ES-I3 (cell line): ENCODE measurements at regions not wholly inside any gene's neighbourhood (a gene's known extent, or its start where the extent isn't known, plus 50 kb on each side); places are given as distances from the start of the nearest gene placed in this dataset.
"Not testable (repeated sequence)": the region's sequence is repeated elsewhere in the genome, so short reads cannot be mapped to it uniquely, and the experiment has no call there.

Source experiments
- H3K36me3 ChIP-seq: 2 replicates; pipeline ENCODE4 v1.6.1; 2013; ENCODE audit warnings: mild to moderate bottlenecking, low read length, control low read depth, moderate library complexity; ENCODE audit not compliant: insufficient read depth
- H3K4me1 ChIP-seq: 2 replicates; pipeline ENCODE4 v1.6.1; 2013; ENCODE audit warnings: mild to moderate bottlenecking, control low read depth, low read length; ENCODE audit not compliant: insufficient read depth
- H3K9ac ChIP-seq: 2 replicates; pipeline ENCODE4 v1.6.1; 2013; ENCODE audit warnings: low read depth, mild to moderate bottlenecking, low read length, moderate library complexity
- H3K9me3 ChIP-seq: 2 replicates; pipeline ENCODE4 v1.6.1; 2013; ENCODE audit warnings: mild to moderate bottlenecking, low read length, moderate library complexity; ENCODE audit not compliant: control insufficient read depth, insufficient read depth

DNA sequence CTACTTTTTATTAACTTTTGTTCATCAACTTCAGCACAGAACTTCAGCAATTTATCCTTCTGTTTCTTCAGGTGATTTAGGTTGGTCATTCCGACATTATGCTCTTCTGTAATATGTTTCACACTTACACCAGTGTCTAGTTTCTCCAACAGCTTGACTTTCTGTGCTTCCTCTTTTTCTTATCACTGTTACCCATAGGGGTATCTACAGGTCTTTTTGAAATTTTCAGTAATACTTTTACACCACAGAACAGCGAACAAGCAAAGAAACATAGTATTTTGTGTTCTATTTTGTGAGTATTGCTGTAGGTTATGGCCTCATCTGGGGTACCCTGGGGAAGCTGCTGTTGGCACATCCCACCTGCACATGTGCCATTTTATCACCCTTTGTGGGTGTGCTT lies 260.7 kb downstream of the NSUN3 start:
- Histone ChIP-seq H3K4me1 (no peaks in the 10 kb centered on the region), H3K9me3 (no peaks in the 10 kb centered on the region), H3K36me3 (no peaks in the 10 kb centered on the region), H3K9ac (no peak overlapping the region)

- H3K4me1 ChIP-seq: no peaks in the 10 kb centered on the region; the same call in 1 of the 2 replicates
- H3K9ac ChIP-seq: no peak overlapping the region
- H3K36me3 ChIP-seq: no peaks in the 10 kb centered on the region
- H3K9me3 ChIP-seq: no peaks in the 10 kb centered on the region
These were observed 269.0 kb downstream of the NSUN3 start for GRCh38 chr3:94331831-94332230.

- Histone ChIP-seq H3K9ac (no peak overlapping the region), H3K36me3 (no peaks in the 10 kb centered on the region), H3K4me1 (no peaks in the 10 kb centered on the region; the same call in 1 of the 2 replicates), H3K9me3 (no peaks in the 10 kb centered on the region)
These were observed 273.3 kb downstream of the NSUN3 start for GRCh38 chr3:94336046-94336753.

- H3K9ac ChIP-seq: no peak overlapping the region
These were observed 282.2 kb downstream of the NSUN3 start for GRCh38 chr3:94345101-94345500.

DNA sequence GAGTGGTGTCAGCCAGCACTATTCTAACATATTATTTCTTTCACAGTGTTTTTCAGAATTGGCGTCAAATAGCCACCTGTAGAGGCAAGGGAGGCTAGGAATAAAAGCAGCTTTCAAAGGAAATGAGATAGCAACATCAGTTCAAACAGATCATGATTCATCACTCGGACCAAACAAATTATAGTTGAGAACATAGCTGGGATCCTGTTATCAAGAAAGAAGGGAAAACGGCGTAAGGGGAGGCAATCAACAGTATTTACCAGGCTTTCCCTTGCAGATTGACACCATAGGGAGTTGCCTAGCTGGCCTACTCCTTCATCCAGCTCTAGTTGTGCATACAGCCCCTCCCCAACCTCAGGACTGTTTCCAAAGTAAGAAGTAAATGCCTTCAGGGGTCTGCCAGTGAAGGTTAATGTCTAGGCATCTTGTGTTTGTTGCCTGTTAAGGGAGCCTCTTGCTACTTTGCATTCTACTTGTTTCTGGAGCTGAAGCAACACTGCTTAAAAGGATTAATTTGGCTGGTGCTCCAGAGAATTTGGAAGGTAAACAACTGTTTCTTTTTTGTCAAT lies 286.5 kb downstream of the NSUN3 start:
- Histone ChIP-seq H3K9ac (no peak overlapping the region), H3K9me3 (peaks cover 6% of the 10 kb centered on the region; the same call in 1 of the 2 replicates), H3K4me1 (peaks cover 7% of the 10 kb centered on the region), H3K36me3 (no peaks in the 10 kb centered on the region)

More at GRCh38 chr3:94345101-94345500, 282.2 kb downstream of the NSUN3 start:
- H3K36me3 ChIP-seq: no peaks in the 10 kb centered on the region
- H3K4me1 ChIP-seq: peaks cover 7% of the 10 kb centered on the region
- peaks cover 7% of the 10 kb centered on the region; the same call in 1 of the 2 replicates for H3K9me3 ChIP-seq

DNA sequence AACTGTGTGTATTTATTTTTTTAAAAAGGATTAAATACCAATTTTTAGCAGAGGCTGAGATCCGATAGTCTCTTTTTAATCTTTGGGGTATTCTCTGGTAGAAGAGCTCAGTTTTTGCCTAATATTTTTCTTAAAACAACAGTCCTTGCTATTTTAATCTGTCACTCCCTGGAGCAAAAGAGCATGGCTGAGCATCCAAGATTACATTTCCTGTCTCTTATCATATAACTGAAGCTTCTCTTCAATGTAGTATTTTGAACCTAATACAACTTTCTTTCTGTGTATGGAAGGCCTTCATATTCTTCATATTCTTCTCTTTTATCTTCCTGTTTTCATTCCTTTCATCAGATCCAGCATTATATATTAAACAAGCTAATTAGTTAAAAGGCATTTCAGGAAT lies 293.7 kb downstream of the NSUN3 start:
- no peak overlapping the region for H3K9ac ChIP-seq
- no peaks in the 10 kb centered on the region for H3K36me3 ChIP-seq
- H3K9me3 ChIP-seq: no peaks in the 10 kb centered on the region
- no peaks in the 10 kb centered on the region for H3K4me1 ChIP-seq

DNA sequence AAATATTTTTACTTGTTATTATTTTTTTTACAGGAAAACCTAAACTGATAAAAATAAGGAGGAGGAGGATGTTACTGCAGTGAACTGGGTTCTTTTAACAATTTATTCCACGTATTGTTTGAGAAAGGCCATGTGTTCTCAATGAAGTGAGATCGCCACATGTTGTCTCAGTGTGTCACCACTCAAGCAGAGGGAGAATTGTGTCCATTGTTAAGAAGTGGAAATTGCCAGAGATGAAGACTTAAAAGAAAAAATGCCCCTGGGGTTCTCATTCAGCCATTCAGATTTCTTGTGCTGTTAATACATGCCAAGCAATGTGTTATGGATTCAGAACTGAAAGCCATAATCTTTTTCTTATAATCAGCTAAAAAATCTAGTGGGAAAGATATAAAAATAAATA lies 297.1 kb downstream of the NSUN3 start:
- H3K9ac ChIP-seq: no peak overlapping the region
- H3K9me3 ChIP-seq: no peaks in the 10 kb centered on the region
- no peaks in the 10 kb centered on the region for H3K36me3 ChIP-seq
- H3K4me1 ChIP-seq: no peaks in the 10 kb centered on the region

DNA sequence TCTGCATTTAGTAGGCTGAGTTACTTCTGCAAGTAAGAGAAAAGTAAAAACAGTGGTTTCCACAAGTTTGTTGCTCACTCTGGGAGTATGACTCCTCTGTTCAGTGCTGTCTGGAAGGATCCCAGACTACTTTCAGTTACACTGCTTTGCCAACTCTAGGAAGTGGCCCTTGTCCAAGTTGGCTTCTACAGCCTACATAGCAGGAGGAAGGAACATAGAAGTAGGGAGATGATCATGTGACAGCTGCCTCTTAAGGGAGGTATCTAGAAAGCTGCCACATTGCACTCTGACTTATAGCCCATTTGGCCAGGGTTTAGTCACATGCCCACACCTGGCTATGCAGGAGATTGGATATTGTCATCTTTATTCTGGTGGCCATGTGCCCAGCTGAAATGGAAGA lies 298.1 kb downstream of the NSUN3 start:
- no peaks in the 10 kb centered on the region for H3K36me3 ChIP-seq
- H3K9ac ChIP-seq: no peak overlapping the region; the same call in 1 of the 2 replicates
- no peaks in the 10 kb centered on the region for H3K4me1 ChIP-seq
- H3K9me3 ChIP-seq: no peaks in the 10 kb centered on the region

DNA sequence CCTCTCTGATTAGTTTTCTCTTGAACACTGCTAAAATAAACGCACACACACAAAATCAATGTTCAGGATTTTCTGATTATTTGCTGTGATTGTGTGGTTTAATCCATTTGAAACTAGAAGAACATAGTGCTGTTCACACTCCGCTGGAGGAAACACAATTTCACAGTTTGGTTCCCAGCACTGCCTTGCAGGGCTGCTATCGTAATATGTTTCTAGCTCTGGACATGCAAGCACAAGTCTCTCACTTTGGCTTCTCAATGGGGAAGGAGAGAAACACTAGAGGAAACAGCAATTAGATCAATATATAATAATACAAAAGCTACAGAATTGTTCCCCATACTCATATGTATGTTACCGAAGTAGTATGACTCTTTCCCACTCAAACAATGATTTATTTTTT lies 299.5 kb downstream of the NSUN3 start:
- H3K9me3 ChIP-seq: no peaks in the 10 kb centered on the region
- no peak overlapping the region for H3K9ac ChIP-seq
- H3K4me1 ChIP-seq: no peaks in the 10 kb centered on the region
- no peaks in the 10 kb centered on the region for H3K36me3 ChIP-seq

DNA sequence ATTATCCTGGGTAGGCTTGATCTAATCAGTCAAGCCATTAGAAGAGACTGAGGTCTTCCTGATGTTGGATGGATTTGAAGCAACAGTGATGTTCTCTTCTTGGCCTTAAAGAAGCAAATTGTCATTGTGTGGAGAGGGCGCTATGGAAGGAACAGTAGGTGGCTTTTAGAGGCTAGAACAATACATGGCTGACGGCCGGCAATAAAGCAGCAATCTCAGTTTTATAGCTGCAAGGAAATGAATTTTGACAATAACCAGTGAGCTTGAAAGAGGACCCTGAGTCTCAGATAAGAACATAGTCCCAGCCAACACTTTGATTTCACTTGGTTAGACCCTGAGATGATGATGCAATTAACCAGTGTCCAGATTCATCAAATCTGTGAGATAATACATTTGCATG lies 302.1 kb downstream of the NSUN3 start:
- Histone ChIP-seq H3K9ac (no peak overlapping the region), H3K4me1 (no peaks in the 10 kb centered on the region), H3K9me3 (no peaks in the 10 kb centered on the region), H3K36me3 (no peaks in the 10 kb centered on the region)

- H3K9ac ChIP-seq: no peak overlapping the region
- no peaks in the 10 kb centered on the region for H3K9me3 ChIP-seq
- no peaks in the 10 kb centered on the region for H3K36me3 ChIP-seq
- peaks cover 16% of the 10 kb centered on the region; the same call in 1 of the 2 replicates for H3K4me1 ChIP-seq
These were observed 309.2 kb downstream of the NSUN3 start for GRCh38 chr3:94372026-94372425.

DNA sequence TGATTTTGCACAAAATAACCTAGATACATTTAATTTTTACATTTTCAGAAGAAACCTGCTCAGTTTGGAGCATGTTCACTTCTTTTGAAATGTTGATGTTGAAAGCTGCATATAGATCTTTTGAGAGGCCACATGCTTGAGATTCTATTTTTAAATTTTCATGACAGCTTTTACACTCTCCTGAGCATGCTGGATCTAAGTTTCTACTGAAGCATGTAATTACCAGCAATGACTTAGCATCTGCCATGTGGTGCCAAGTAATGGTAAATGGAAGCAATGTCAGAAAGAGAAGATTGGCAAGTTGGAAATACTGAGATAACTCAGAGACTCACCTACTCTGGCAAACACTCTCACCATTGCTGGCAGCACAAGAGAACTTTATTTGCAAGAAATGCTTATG lies 310.6 kb downstream of the NSUN3 start:
- no peaks in the 10 kb centered on the region for H3K36me3 ChIP-seq
- H3K4me1 ChIP-seq: peaks cover 19% of the 10 kb centered on the region; the same call in 1 of the 2 replicates
- H3K9me3 ChIP-seq: no peaks in the 10 kb centered on the region
- H3K9ac ChIP-seq: no peak overlapping the region

- H3K9ac ChIP-seq: no peak overlapping the region
- no peaks in the 10 kb centered on the region for H3K36me3 ChIP-seq
- H3K9me3 ChIP-seq: no peaks in the 10 kb centered on the region
- H3K4me1 ChIP-seq: peaks cover 19% of the 10 kb centered on the region; the same call in 1 of the 2 replicates
These were observed 311.7 kb downstream of the NSUN3 start for GRCh38 chr3:94374439-94375161.

DNA sequence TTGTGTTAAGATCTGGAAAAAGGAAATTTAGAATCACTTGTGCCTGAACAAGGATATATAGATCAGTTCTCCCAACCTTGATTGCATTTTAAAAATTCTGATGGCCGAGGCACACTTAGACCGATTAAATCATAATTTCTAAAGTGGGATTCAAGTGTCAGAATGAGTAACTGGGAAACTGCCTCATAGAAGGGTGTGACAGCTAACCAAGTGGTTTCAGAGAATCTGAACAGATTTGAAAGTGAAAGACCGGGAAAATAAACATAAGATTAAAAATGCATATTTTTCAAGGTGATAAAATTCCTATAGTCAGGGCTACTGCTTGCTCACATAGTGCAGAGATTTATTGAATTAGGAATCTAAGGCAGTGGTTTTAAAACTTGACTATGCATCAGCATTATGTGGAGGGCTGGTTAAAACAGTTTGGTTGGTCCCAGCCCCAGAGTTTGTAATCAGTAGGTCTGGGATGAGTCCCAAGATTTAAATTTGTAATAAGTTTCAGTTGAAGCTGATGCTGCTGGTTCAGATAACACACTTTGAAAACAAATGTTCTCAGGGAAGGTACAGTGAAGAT lies 314.3 kb downstream of the NSUN3 start:
- not testable (repeated sequence) for H3K9me3 ChIP-seq, H3K9ac ChIP-seq, H3K36me3 ChIP-seq
- H3K4me1 ChIP-seq: peaks cover 19% of the 10 kb centered on the region; the same call in 1 of the 2 replicates
